Vagina (tissue), 2 donors: ENCODE measurements at regions not wholly inside any gene's neighbourhood (a gene's known extent, or its start where the extent isn't known, plus 50 kb on each side); places are given as distances from the start of the nearest gene placed in this dataset.

Source experiments
- CTCF ChIP-seq, 3 experiments: fragments of 450-650 bp in 2 of 3; fragments of 200-600 bp in 1 of 3; sonication (generic) in 1 of 3; IDR thresholded peaks; one replicate each; pipeline ENCODE4 v1.5.1; 2017 to 2019; ENCODE audit warnings: antibody characterized with exemption in 3 of 3, mild to moderate bottlenecking in 2 of 3, moderate library complexity in 2 of 3
- POLR2A ChIP-seq, 2 donors: fragments of 450-650 bp; IDR thresholded peaks; one replicate each; pipeline ENCODE4 v1.6.1; 2017; ENCODE audit warnings: antibody characterized with exemption in 2 of 2, mild to moderate bottlenecking in 2 of 2, moderate library complexity in 2 of 2
- POLR2AphosphoS5 ChIP-seq, 2 donors: sonication (generic); formaldehyde crosslinking; IDR thresholded peaks; one replicate each; pipeline ENCODE4 v1.9.0; 2017; ENCODE audit warnings: antibody characterized with exemption in 2 of 2, mild to moderate bottlenecking in 2 of 2, low read depth in 1 of 2; ENCODE audit not compliant: insufficient read depth in 1 of 2

- TF ChIP-seq CTCF (IDR thresholded peaks at IDR 0.05) (no peak), POLR2A (IDR thresholded peaks at IDR 0.05) (no peak), POLR2AphosphoS5 (IDR thresholded peaks at IDR 0.05; ENCODE audit: insufficient read depth in 1 of 2, low read depth in 1 of 2) (no peak)
Observed at GRCh38 chr11:80350541-80350940, 909.7 kb upstream of the TENM4 start.
